Mesenchymal stem cell (in vitro differentiated cells and primary cell): ENCODE measurements at regions not wholly inside any gene's neighbourhood (a gene's known extent, or its start where the extent isn't known, plus 50 kb on each side); places are given as distances from the start of the nearest gene placed in this dataset.

Source experiments
- DNase-seq: peaks from one replicate; pipeline ENCODE4 v3.0.0-alpha.2; 2013
- H2AFZ ChIP-seq: one replicate; pipeline ENCODE4 v1.6.1; 2013; ENCODE audit warnings: low read depth, mild to moderate bottlenecking, control low read depth, inconsistent platforms, low read length, moderate library complexity
- H2AK5ac ChIP-seq: 2 replicates; pipeline ENCODE4 v1.6.1; 2013; ENCODE audit warnings: low read length, moderate library complexity, mild to moderate bottlenecking, inconsistent platforms; ENCODE audit not compliant: severe bottlenecking
- H2BK120ac ChIP-seq: one replicate; pipeline ENCODE4 v1.6.1; 2013; ENCODE audit warnings: low read depth, mild to moderate bottlenecking, inconsistent platforms, low read length, moderate library complexity
- H2BK12ac ChIP-seq, 2 experiments: one replicate each; pipeline ENCODE4 v1.6.1; 2013; ENCODE audit warnings: inconsistent platforms in 2 of 2, low read length in 2 of 2, mild to moderate bottlenecking in 2 of 2, moderate library complexity in 2 of 2, control low read depth in 1 of 2
- H2BK15ac ChIP-seq: one replicate; pipeline ENCODE4 v1.6.1; 2013; ENCODE audit warnings: mild to moderate bottlenecking, low read depth, inconsistent platforms; ENCODE audit not compliant: poor library complexity, severe bottlenecking
- H2BK5ac ChIP-seq: 2 replicates; pipeline ENCODE4 v1.6.1; 2013; ENCODE audit warnings: low read depth, mild to moderate bottlenecking, low read length, control low read depth, inconsistent platforms; ENCODE audit not compliant: poor library complexity, severe bottlenecking
- H3K14ac ChIP-seq, 2 experiments: one replicate each; pipeline ENCODE4 v1.6.1; 2013; ENCODE audit warnings: inconsistent platforms in 2 of 2, low read length in 2 of 2, control low read depth in 1 of 2, mild to moderate bottlenecking in 1 of 2, moderate library complexity in 1 of 2
- H3K18ac ChIP-seq, 2 experiments: one replicate each; pipeline ENCODE4 v1.6.1; 2013; ENCODE audit warnings: inconsistent platforms in 2 of 2, low read length in 2 of 2, control low read depth in 1 of 2, low read depth in 1 of 2, mild to moderate bottlenecking in 1 of 2
- H3K23ac ChIP-seq, 2 experiments: one replicate each; pipeline ENCODE4 v1.6.1; 2013; ENCODE audit warnings: inconsistent platforms in 2 of 2, low read length in 2 of 2, mild to moderate bottlenecking in 2 of 2, moderate library complexity in 2 of 2, control low read depth in 1 of 2
- H3K27ac ChIP-seq: 2 replicates; pipeline ENCODE4 v1.5.1; 2013; ENCODE audit warnings: mild to moderate bottlenecking, moderate library complexity, low read length, control low read depth, inconsistent platforms; ENCODE audit not compliant: poor library complexity, severe bottlenecking
- H3K27me3 ChIP-seq, 2 experiments: 2 replicates each; pipeline versions ENCODE4 v1.6.1 to v1.7.0; 2013; ENCODE audit warnings: low read length in 2 of 2, mild to moderate bottlenecking in 2 of 2, moderate library complexity in 2 of 2, control low read depth in 1 of 2, inconsistent platforms in 1 of 2; ENCODE audit not compliant: control insufficient read depth in 1 of 2, insufficient read depth in 1 of 2
- H3K36me3 ChIP-seq, 2 experiments: 2 replicates each; pipeline versions ENCODE4 v1.6.1 to v1.7.0; 2013; ENCODE audit warnings: low read length in 2 of 2, control low read depth in 1 of 2, inconsistent platforms in 1 of 2, low read depth in 1 of 2, mild to moderate bottlenecking in 1 of 2; ENCODE audit not compliant: insufficient read depth in 2 of 2, control insufficient read depth in 1 of 2
- H3K4ac ChIP-seq, 2 experiments: one replicate each; pipeline ENCODE4 v1.6.1; 2013; ENCODE audit warnings: inconsistent platforms in 2 of 2, low read length in 2 of 2, mild to moderate bottlenecking in 2 of 2, moderate library complexity in 2 of 2, control low read depth in 1 of 2, low read depth in 1 of 2
- H3K4me1 ChIP-seq: 2 replicates; pipeline ENCODE4 v1.6.1; 2013; ENCODE audit warnings: low read depth, low read length, control low read depth; ENCODE audit not compliant: control insufficient read depth, insufficient read depth
- H3K4me2 ChIP-seq: 2 replicates; pipeline ENCODE4 v1.6.1; 2013; ENCODE audit warnings: low read length, mild to moderate bottlenecking, inconsistent platforms; ENCODE audit not compliant: poor library complexity, severe bottlenecking
- H3K4me3 ChIP-seq, 2 experiments: 2 replicates each; pipeline versions ENCODE4 v1.5.1 to v1.7.0; 2013; ENCODE audit warnings: low read length in 2 of 2, mild to moderate bottlenecking in 2 of 2, control low read depth in 1 of 2, low read depth in 1 of 2; ENCODE audit not compliant: insufficient read depth in 1 of 2
- H3K79me1 ChIP-seq: replicated peaks from 2 replicates; pipeline ENCODE4 v1.6.1; 2013; ENCODE audit warnings: mild to moderate bottlenecking, control low read depth, low read length, inconsistent platforms; ENCODE audit not compliant: poor library complexity, severe bottlenecking
- H3K9ac ChIP-seq: 2 replicates; pipeline ENCODE4 v1.7.0; 2013; ENCODE audit warnings: mild to moderate bottlenecking, low read length, moderate library complexity
- H3K9me3 ChIP-seq: 2 replicates; pipeline ENCODE4 v1.7.0; 2013; ENCODE audit warnings: mild to moderate bottlenecking, low read length; ENCODE audit not compliant: control insufficient read depth
- H4K8ac ChIP-seq: one replicate; pipeline ENCODE4 v1.6.1; 2013; ENCODE audit warnings: inconsistent platforms, mild to moderate bottlenecking, low read length, moderate library complexity
- H4K91ac ChIP-seq: one replicate; pipeline ENCODE4 v1.6.1; 2013; ENCODE audit warnings: mild to moderate bottlenecking, low read length, inconsistent platforms
- WGBS: methylation state at CpG from one replicate; pipeline ENCODE4 v1.1.7; 2013; ENCODE audit warnings: mixed read lengths; 5-methylcytosine and 5-hydroxymethylcytosine counted together

- peaks cover 32% of the 10 kb centered on the region for H3K4me1 ChIP-seq
- H3K18ac ChIP-seq: peak overlapping the region; percentile 67 to 99
- DNase-seq: peak; percentile 89
- H2BK120ac ChIP-seq: peak overlapping the region; percentile 29
- peak overlapping the region; percentile 57 for H3K4me2 ChIP-seq
- H3K27ac ChIP-seq: peak overlapping the region; percentile 84
- H4K8ac ChIP-seq: peak overlapping the region; percentile 62
- no peak overlapping the region for H2BK15ac ChIP-seq
- H2BK12ac ChIP-seq: peak overlapping the region; percentile 1 to 97
- H3K27me3 ChIP-seq: no peaks in the 10 kb centered on the region
- H3K4ac ChIP-seq: peak overlapping the region; percentile 49 to 92
- H3K9ac ChIP-seq: peak overlapping the region; percentile 81
- H3K79me1 ChIP-seq: peaks cover 10% of the 10 kb centered on the region
- under 1% methylated on average over 51 of the region's 54 CpGs for WGBS
- H3K9me3 ChIP-seq: no peaks in the 10 kb centered on the region
- H2AFZ ChIP-seq: peak overlapping the region; percentile 36
- peak overlapping the region; percentile 75 for H2BK5ac ChIP-seq
- peak overlapping the region in 1 of 2 experiments; percentile 95 for H3K23ac ChIP-seq
- H4K91ac ChIP-seq: peak overlapping the region; percentile 72
- peaks cover 6 to 20% of the 10 kb centered on the region in 2 experiments for H3K36me3 ChIP-seq
- H2AK5ac ChIP-seq: peak overlapping the region; percentile 93
- peak overlapping the region in 1 of 2 experiments; percentile 94 for H3K14ac ChIP-seq
- peak overlapping the region; percentile 48 to 80 for H3K4me3 ChIP-seq
These were observed 94.6 kb downstream of the ZNF608 start for GRCh38 chr5:124651663-124652513.

- H4K91ac ChIP-seq: no peak overlapping the region
- H2BK5ac ChIP-seq: no peak overlapping the region
- peak overlapping the region; percentile 81 for H3K27ac ChIP-seq
- no peak overlapping the region for H2BK15ac ChIP-seq
- no peaks in the 10 kb centered on the region for H3K9me3 ChIP-seq
- 83% methylated on average over 1 of the region's 3 CpGs for WGBS
- no peaks in the 10 kb centered on the region for H3K27me3 ChIP-seq
- H3K36me3 ChIP-seq: peaks cover 6 to 21% of the 10 kb centered on the region in 2 experiments
- no peak overlapping the region for H4K8ac ChIP-seq
- no peak overlapping the region for H2BK120ac ChIP-seq
- peaks cover 14% of the 10 kb centered on the region for H3K79me1 ChIP-seq
- no peak for DNase-seq
- no peak overlapping the region for H3K4me2 ChIP-seq
- peak overlapping the region in 1 of 2 experiments; percentile 80 for H3K4me3 ChIP-seq
- H3K4ac ChIP-seq: no peak overlapping the region
- H3K23ac ChIP-seq: no peak overlapping the region
- no peak overlapping the region for H2BK12ac ChIP-seq
- H3K9ac ChIP-seq: peak overlapping the region; percentile 81
- peaks cover 32% of the 10 kb centered on the region for H3K4me1 ChIP-seq
- no peak overlapping the region for H2AK5ac ChIP-seq
- H3K14ac ChIP-seq: no peak overlapping the region
- H2AFZ ChIP-seq: no peak overlapping the region
- no peak overlapping the region for H3K18ac ChIP-seq
These were observed 95.3 kb downstream of the ZNF608 start for GRCh38 chr5:124650951-124651662.

GRCh38 chr5:124650147-124650561, 96.3 kb downstream of the ZNF608 start:
- Histone ChIP-seq H3K27me3 (no peaks in the 10 kb centered on the region), H3K4me2 (no peak overlapping the region), H3K14ac (no peak overlapping the region), H4K8ac (no peak overlapping the region), H3K23ac (no peak overlapping the region), H3K36me3 (peaks cover 6 to 25% of the 10 kb centered on the region in 2 experiments), H2AK5ac (peak overlapping the region; percentile 47), H3K18ac (no peak overlapping the region), H2BK120ac (no peak overlapping the region), H2BK12ac (no peak overlapping the region), H2AFZ (no peak overlapping the region), H3K4me3 (peak overlapping the region in 1 of 2 experiments; percentile 40), H3K4me1 (peaks cover 36% of the 10 kb centered on the region), H3K27ac (peak overlapping the region; percentile 82), H2BK5ac (no peak overlapping the region), H2BK15ac (no peak overlapping the region), H3K79me1 (peaks cover 18% of the 10 kb centered on the region), H3K9ac (peak overlapping the region; percentile 81), H4K91ac (no peak overlapping the region), H3K9me3 (no peaks in the 10 kb centered on the region), H3K4ac (no peak overlapping the region)
- peak; percentile 49 for DNase-seq
- WGBS: 8% methylated on average over 1 of the region's 4 CpGs
